ENCODE measurements at regions not wholly inside any gene's neighbourhood (a gene's known extent, or its start where the extent isn't known, plus 50 kb on each side); places are given as distances from the start of the nearest gene placed in this dataset.

- DNase-seq (ENCODE audit: low read depth), result no peak
- no peak overlapping the region for H3K4me3 ChIP-seq (ENCODE audit: low read length)
- no peak for TF ChIP-seq CTCF (conservative IDR thresholded peaks at IDR 0.05; ENCODE audit: low read depth, low read length)
Observed at GRCh38 chr5:142465476-142465875, 140.7 kb upstream of the SPRY4 start.

GRCh38 chr5:142463904-142464303, 139.1 kb upstream of the SPRY4 start:
- no peak for DNase-seq (ENCODE audit: low read depth)
- no peak for TF ChIP-seq CTCF (conservative IDR thresholded peaks at IDR 0.05; ENCODE audit: low read depth, low read length)
- H3K4me3 ChIP-seq (ENCODE audit: low read length), result no peak overlapping the region

- no peak for TF ChIP-seq CTCF (conservative IDR thresholded peaks at IDR 0.05; ENCODE audit: low read depth, low read length)
- H3K4me3 ChIP-seq (ENCODE audit: low read length), result no peak overlapping the region
- DNase-seq (ENCODE audit: low read depth), result no peak
Observed at GRCh38 chr5:142461028-142461590, 136.3 kb upstream of the SPRY4 start.

GRCh38 chr5:142459209-142459608, 134.4 kb upstream of the SPRY4 start:
- H3K4me3 ChIP-seq (ENCODE audit: low read length), result no peak overlapping the region
- no peak for TF ChIP-seq CTCF (conservative IDR thresholded peaks at IDR 0.05; ENCODE audit: low read depth, low read length)
- DNase-seq (ENCODE audit: low read depth), result no peak

GRCh38 chr5:142455856-142456255, 131.0 kb upstream of the SPRY4 start:
- no peak for TF ChIP-seq CTCF (conservative IDR thresholded peaks at IDR 0.05; ENCODE audit: low read depth, low read length)
- DNase-seq (ENCODE audit: low read depth), result no peak
- H3K4me3 ChIP-seq (ENCODE audit: low read length), result no peak overlapping the region

GRCh38 chr5:142453932-142454331, 129.1 kb upstream of the SPRY4 start:
- no peak for TF ChIP-seq CTCF (conservative IDR thresholded peaks at IDR 0.05; ENCODE audit: low read depth, low read length)
- no peak overlapping the region for H3K4me3 ChIP-seq (ENCODE audit: low read length)
- DNase-seq (ENCODE audit: low read depth), result no peak

GRCh38 chr5:142450419-142450818, 125.6 kb upstream of the SPRY4 start:
- no peak for DNase-seq (ENCODE audit: low read depth)
- no peak overlapping the region for H3K4me3 ChIP-seq (ENCODE audit: low read length)
- TF ChIP-seq CTCF (conservative IDR thresholded peaks at IDR 0.05; ENCODE audit: low read depth, low read length), result no peak

All from retinal pigment epithelial cell (primary cell).